ENCODE measurements at regions not wholly inside any gene's neighbourhood (a gene's known extent, or its start where the extent isn't known, plus 50 kb on each side); places are given as distances from the start of the nearest gene placed in this dataset.

DNA sequence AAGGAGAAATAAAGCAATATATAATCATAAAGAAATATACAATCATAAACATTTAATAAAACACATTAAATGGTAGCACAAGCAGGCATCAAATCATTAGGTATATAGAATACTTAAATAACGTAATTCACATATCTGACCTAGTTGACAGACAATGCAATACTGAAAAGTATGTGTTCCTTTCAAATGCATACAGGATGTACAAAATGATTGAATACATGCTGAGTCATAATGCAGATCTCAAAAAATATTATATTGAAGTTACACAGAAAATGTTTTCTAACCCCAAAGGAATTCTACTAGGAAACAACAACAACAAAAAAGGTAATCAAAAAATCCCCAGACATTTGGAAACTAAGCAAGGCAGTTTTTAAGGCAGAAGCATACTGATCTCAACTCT is 1072.0 kb upstream of the INTU start:
- no peaks in the 10 kb centered on the region for H3K79me2 ChIP-seq (ENCODE audit: low read length)
- H2AFZ ChIP-seq (ENCODE audit: low read length) = no peak overlapping the region

DNA sequence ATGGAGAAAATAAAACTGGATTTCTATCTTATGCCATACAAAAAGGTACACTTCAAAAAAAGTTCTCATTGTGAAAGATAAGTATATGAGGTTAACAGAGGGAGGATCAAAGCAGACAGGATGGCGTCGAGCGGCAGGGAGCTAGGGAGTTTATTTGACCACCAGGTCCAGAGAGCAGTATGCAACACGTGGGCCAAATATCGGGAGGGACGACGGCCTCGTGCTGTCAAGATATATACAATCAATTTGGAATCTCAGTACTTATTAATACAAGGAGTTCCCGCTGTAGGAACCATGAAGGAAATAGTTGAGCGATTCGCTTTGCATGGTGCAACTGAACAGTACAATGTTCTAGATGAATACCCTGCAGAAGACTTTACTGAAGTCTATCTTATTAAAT is 1069.4 kb upstream of the INTU start:
- H3K9me3 ChIP-seq (ENCODE audit: low read length) = peaks cover 8% of the 10 kb centered on the region
- H3K27me3 ChIP-seq (ENCODE audit: low read length) = no peaks in the 10 kb centered on the region
- H3K4me2 ChIP-seq (ENCODE audit: low read depth, low read length, poor library complexity, severe bottlenecking) = no peak overlapping the region
- no peak overlapping the region for H3K4me3 ChIP-seq (ENCODE audit: low read length)
- H3K4me1 ChIP-seq (ENCODE audit: low read length) = no peaks in the 10 kb centered on the region
- no peaks in the 10 kb centered on the region for H3K36me3 ChIP-seq (ENCODE audit: insufficient read depth, low read length)
- no peaks in the 10 kb centered on the region for H4K20me1 ChIP-seq (ENCODE audit: insufficient read depth, low read depth, low read length)
- H2AFZ ChIP-seq (ENCODE audit: low read length) = no peak overlapping the region
- H3K79me2 ChIP-seq (ENCODE audit: low read length) = no peaks in the 10 kb centered on the region
- H3K9ac ChIP-seq (ENCODE audit: low read length) = no peak overlapping the region
- no peak overlapping the region for H3K27ac ChIP-seq (ENCODE audit: low read length)
- H3K9me2 ChIP-seq (replicated peaks; ENCODE audit: insufficient read depth, low read length) = no peaks in the 10 kb centered on the region
- no peak for DNase-seq

More for the DNA sequence above, 1072.0 kb upstream of the INTU start:
- no peak for DNase-seq
- H3K27me3 ChIP-seq (ENCODE audit: low read length) = no peaks in the 10 kb centered on the region
- no peaks in the 10 kb centered on the region for H3K4me1 ChIP-seq (ENCODE audit: low read length)
- no peaks in the 10 kb centered on the region for H3K9me2 ChIP-seq (replicated peaks; ENCODE audit: insufficient read depth, low read length)
- no peaks in the 10 kb centered on the region for H3K36me3 ChIP-seq (ENCODE audit: insufficient read depth, low read length)
- H3K4me3 ChIP-seq (ENCODE audit: low read length) = no peak overlapping the region
- peaks cover 8% of the 10 kb centered on the region for H3K9me3 ChIP-seq (ENCODE audit: low read length)
- no peak overlapping the region for H3K27ac ChIP-seq (ENCODE audit: low read length)
- no peak overlapping the region for H3K4me2 ChIP-seq (ENCODE audit: low read depth, low read length, poor library complexity, severe bottlenecking)
- no peaks in the 10 kb centered on the region for H4K20me1 ChIP-seq (ENCODE audit: insufficient read depth, low read depth, low read length)
- no peak overlapping the region for H3K9ac ChIP-seq (ENCODE audit: low read length)

DNA sequence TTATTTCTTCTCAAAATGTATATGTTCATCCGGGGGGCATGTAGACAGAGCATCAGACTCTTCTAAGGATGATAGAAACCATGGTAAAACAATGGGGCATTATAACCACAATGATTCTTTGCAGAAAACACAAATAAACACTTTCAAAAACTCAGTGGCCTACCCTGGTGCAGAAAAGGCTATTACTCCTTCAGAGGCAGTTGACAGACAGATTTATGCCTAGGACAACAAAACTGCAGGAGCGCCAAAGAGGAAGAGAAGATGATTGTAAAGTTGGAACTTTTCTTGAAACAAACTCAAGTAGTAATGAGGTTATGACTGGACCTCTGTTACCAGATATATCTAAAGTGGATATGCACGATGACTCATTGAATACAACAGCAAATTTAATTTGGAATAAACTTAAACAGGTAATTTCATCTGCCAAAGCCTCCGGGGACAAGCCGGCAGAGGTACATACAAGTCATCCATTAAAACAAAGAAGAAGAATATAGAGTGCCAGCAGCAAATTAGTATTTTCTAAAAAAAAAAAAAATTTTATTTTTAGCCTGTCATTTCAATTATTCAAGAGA is 1068.4 kb upstream of the INTU start:
- H2AFZ ChIP-seq (ENCODE audit: low read length) = no peak overlapping the region
- H3K9me2 ChIP-seq (replicated peaks; ENCODE audit: insufficient read depth, low read length) = no peaks in the 10 kb centered on the region
- no peak overlapping the region for H3K4me2 ChIP-seq (ENCODE audit: low read depth, low read length, poor library complexity, severe bottlenecking)
- no peaks in the 10 kb centered on the region for H3K27me3 ChIP-seq (ENCODE audit: low read length)
- no peaks in the 10 kb centered on the region for H4K20me1 ChIP-seq (ENCODE audit: insufficient read depth, low read depth, low read length)
- DNase-seq = no peak
- no peaks in the 10 kb centered on the region for H3K4me1 ChIP-seq (ENCODE audit: low read length)
- H3K4me3 ChIP-seq (ENCODE audit: low read length) = no peak overlapping the region
- no peak overlapping the region for H3K9ac ChIP-seq (ENCODE audit: low read length)
- H3K27ac ChIP-seq (ENCODE audit: low read length) = no peak overlapping the region
- H3K79me2 ChIP-seq (ENCODE audit: low read length) = no peaks in the 10 kb centered on the region
- no peaks in the 10 kb centered on the region for H3K36me3 ChIP-seq (ENCODE audit: insufficient read depth, low read length)
- H3K9me3 ChIP-seq (ENCODE audit: low read length) = peaks cover 11% of the 10 kb centered on the region

DNA sequence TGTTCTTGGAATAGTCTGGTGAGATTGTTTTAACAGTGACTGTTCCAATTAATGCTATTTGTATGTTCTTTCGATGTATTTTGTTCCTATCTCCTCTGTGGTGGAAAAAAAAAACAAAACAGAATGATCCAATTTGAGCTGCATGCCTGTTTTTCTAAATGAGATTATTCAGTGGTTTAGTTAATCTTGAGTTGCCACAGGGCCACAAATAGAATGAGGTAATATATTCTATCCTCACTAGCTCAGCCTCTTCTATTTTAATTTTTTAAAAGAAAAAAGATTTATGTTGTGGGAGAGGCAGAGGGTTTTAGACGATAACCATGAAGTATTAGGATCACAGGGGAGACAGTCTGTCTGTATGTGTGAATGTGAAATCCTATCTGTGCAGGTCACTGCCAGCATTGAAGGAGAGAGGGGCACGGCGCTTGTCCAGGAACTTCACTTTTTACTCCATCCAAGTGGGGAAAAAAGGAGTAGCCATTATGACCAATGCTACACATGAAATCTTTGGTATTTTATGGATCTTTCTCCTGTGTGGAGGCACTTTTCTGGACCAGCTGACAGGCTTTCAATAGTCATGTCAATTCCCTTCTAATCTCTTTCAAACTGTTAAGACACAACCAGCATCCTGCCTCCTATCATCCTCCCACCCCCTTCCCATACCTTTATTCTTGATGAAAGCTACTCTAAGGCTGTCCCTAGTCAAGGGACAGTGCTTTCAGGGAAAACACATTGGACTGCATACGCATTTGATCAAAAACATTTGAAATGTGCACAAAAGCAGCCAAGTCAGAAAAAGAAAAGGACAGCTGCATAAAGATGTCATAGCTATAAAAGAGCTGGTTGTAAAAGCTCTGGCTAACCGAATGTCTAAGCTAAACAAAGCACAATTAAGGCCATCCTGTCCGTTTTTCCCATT is 1063.8 kb upstream of the INTU start:
- Histone ChIP-seq H3K36me3 (ENCODE audit: insufficient read depth, low read length) (no peaks in the 10 kb centered on the region), H4K20me1 (ENCODE audit: insufficient read depth, low read depth, low read length) (no peaks in the 10 kb centered on the region), H3K9me2 (replicated peaks; ENCODE audit: insufficient read depth, low read length) (no peaks in the 10 kb centered on the region), H2AFZ (ENCODE audit: low read length) (no peak overlapping the region), H3K79me2 (ENCODE audit: low read length) (no peaks in the 10 kb centered on the region), H3K4me3 (ENCODE audit: low read length) (no peak overlapping the region), H3K9me3 (ENCODE audit: low read length) (peaks cover 23% of the 10 kb centered on the region), H3K27me3 (ENCODE audit: low read length) (no peaks in the 10 kb centered on the region), H3K4me1 (ENCODE audit: low read length) (no peaks in the 10 kb centered on the region), H3K4me2 (ENCODE audit: low read depth, low read length, poor library complexity, severe bottlenecking) (no peak overlapping the region), H3K27ac (ENCODE audit: low read length) (no peak overlapping the region), H3K9ac (ENCODE audit: low read length) (no peak overlapping the region)
- DNase-seq = no peak

DNA sequence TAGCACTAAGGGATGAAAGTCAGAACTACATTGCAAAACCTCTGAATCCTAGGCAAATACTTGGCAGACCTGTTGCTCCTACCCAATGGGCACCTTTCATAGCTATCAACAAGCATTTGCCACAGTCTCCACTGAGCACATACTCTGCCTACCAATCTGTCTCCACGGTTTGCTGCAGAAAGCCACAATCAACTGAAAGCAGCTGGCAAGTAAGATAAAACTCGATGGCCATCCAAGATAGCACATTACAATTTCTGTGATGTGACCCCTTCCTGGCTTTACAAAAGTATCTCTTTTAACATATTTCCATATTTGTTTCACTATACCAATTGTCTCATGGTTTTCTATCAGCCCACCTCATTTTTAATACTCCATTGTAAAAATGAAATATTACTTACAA is 1060.5 kb upstream of the INTU start:
- DNase-seq = no peak
- peaks cover 35% of the 10 kb centered on the region for H3K9me3 ChIP-seq (ENCODE audit: low read length)
- no peaks in the 10 kb centered on the region for H3K27me3 ChIP-seq (ENCODE audit: low read length)
- H3K4me1 ChIP-seq (ENCODE audit: low read length) = no peaks in the 10 kb centered on the region
- H3K79me2 ChIP-seq (ENCODE audit: low read length) = no peaks in the 10 kb centered on the region
- no peaks in the 10 kb centered on the region for H3K9me2 ChIP-seq (replicated peaks; ENCODE audit: insufficient read depth, low read length)
- no peak overlapping the region for H3K4me2 ChIP-seq (ENCODE audit: low read depth, low read length, poor library complexity, severe bottlenecking)
- H3K4me3 ChIP-seq (ENCODE audit: low read length) = no peak overlapping the region
- H3K36me3 ChIP-seq (ENCODE audit: insufficient read depth, low read length) = no peaks in the 10 kb centered on the region
- no peaks in the 10 kb centered on the region for H4K20me1 ChIP-seq (ENCODE audit: insufficient read depth, low read depth, low read length)
- no peak overlapping the region for H2AFZ ChIP-seq (ENCODE audit: low read length)
- H3K9ac ChIP-seq (ENCODE audit: low read length) = no peak overlapping the region
- no peak overlapping the region for H3K27ac ChIP-seq (ENCODE audit: low read length)

DNA sequence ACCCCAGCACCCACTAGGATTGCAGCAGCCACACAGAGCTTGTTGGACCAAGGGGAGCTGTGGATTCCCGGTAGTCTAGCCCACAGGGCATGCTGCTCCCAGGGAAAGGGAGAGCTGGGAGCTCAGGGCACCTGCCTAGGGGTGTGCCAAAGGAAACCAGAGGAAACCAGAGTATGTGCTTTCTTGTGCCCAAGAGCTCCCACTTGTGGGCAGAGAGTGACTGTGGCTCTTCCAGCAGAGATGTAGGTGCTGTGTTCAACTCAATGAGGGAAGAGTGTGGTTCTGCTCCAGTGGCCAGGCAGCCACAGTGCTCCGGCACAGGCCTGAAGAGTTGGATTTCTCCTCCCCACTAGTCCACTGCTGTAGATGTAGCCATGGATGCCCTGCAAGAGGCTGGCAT is 1050.0 kb upstream of the INTU start:
- DNase-seq = no peak
- Histone ChIP-seq H3K9ac (ENCODE audit: low read length) (no peak overlapping the region), H3K4me1 (ENCODE audit: low read length) (no peaks in the 10 kb centered on the region), H3K79me2 (ENCODE audit: low read length) (no peaks in the 10 kb centered on the region), H3K27me3 (ENCODE audit: low read length) (no peaks in the 10 kb centered on the region), H3K4me3 (ENCODE audit: low read length) (no peak overlapping the region), H3K4me2 (ENCODE audit: low read depth, low read length, poor library complexity, severe bottlenecking) (no peak overlapping the region), H4K20me1 (ENCODE audit: insufficient read depth, low read depth, low read length) (no peaks in the 10 kb centered on the region), H3K9me2 (replicated peaks; ENCODE audit: insufficient read depth, low read length) (no peaks in the 10 kb centered on the region), H3K27ac (ENCODE audit: low read length) (no peak overlapping the region), H2AFZ (ENCODE audit: low read length) (no peak overlapping the region), H3K36me3 (ENCODE audit: insufficient read depth, low read length) (no peaks in the 10 kb centered on the region), H3K9me3 (ENCODE audit: low read length) (peaks cover 28% of the 10 kb centered on the region)

- Histone ChIP-seq H2AFZ (ENCODE audit: low read length) (no peak overlapping the region), H3K27ac (ENCODE audit: low read length) (no peak overlapping the region), H3K9me2 (replicated peaks; ENCODE audit: insufficient read depth, low read length) (no peaks in the 10 kb centered on the region), H3K79me2 (ENCODE audit: low read length) (no peaks in the 10 kb centered on the region), H3K4me2 (ENCODE audit: low read depth, low read length, poor library complexity, severe bottlenecking) (no peak overlapping the region), H3K27me3 (ENCODE audit: low read length) (no peaks in the 10 kb centered on the region), H3K9ac (ENCODE audit: low read length) (no peak overlapping the region), H3K36me3 (ENCODE audit: insufficient read depth, low read length) (no peaks in the 10 kb centered on the region), H3K4me1 (ENCODE audit: low read length) (no peaks in the 10 kb centered on the region), H4K20me1 (ENCODE audit: insufficient read depth, low read depth, low read length) (no peaks in the 10 kb centered on the region), H3K4me3 (ENCODE audit: low read length) (no peak overlapping the region), H3K9me3 (ENCODE audit: low read length) (peaks cover 27% of the 10 kb centered on the region)
- DNase-seq = no peak
These were observed 1049.2 kb upstream of the INTU start for GRCh38 chr4:126583509-126583908.

DNA sequence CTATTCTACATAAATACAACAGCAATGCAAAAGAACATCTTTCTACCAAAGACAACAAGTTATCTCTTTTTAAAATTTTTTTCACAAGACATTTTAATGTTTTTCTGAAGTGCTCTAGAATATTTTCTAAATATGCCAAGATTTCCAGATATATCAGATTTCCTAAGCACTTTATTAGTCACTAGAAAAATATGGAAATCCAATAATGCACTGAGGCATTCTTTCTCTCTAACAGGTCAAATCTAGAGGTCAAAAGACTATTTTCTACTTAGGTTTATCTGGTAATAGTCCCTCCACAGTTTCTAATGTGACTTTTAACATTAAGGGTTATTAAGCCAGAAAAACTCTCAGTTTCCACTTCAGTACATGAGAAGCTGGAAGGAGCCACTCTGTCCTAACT is 1041.2 kb upstream of the INTU start:
- H3K4me1 ChIP-seq (ENCODE audit: low read length) = no peaks in the 10 kb centered on the region
- H3K9ac ChIP-seq (ENCODE audit: low read length) = no peak overlapping the region
- no peaks in the 10 kb centered on the region for H3K36me3 ChIP-seq (ENCODE audit: insufficient read depth, low read length)
- H3K27me3 ChIP-seq (ENCODE audit: low read length) = no peaks in the 10 kb centered on the region
- H3K4me3 ChIP-seq (ENCODE audit: low read length) = no peak overlapping the region
- H3K27ac ChIP-seq (ENCODE audit: low read length) = no peak overlapping the region
- H3K4me2 ChIP-seq (ENCODE audit: low read depth, low read length, poor library complexity, severe bottlenecking) = no peak overlapping the region
- no peaks in the 10 kb centered on the region for H4K20me1 ChIP-seq (ENCODE audit: insufficient read depth, low read depth, low read length)
- H3K9me3 ChIP-seq (ENCODE audit: low read length) = peaks cover 17% of the 10 kb centered on the region
- no peak overlapping the region for H2AFZ ChIP-seq (ENCODE audit: low read length)
- no peaks in the 10 kb centered on the region for H3K9me2 ChIP-seq (replicated peaks; ENCODE audit: insufficient read depth, low read length)
- no peaks in the 10 kb centered on the region for H3K79me2 ChIP-seq (ENCODE audit: low read length)
- no peak for DNase-seq

All from Karpas-422 (cell line).